GM12873 (cell line): ENCODE measurements at regions not wholly inside any gene's neighbourhood (a gene's known extent, or its start where the extent isn't known, plus 50 kb on each side); places are given as distances from the start of the nearest gene placed in this dataset.

ENCODE experiments used
- TF ChIP-seq, protein P1 (sequence below): IDR thresholded peaks from 2 replicates; pipeline ENCODE4 v1.5.1; 2012; ENCODE audit warnings: low read depth, mild to moderate bottlenecking, moderate library complexity, low read length, control low read depth; ENCODE audit not compliant: insufficient read depth; ENCODE audit errors: missing control alignments

DNA sequence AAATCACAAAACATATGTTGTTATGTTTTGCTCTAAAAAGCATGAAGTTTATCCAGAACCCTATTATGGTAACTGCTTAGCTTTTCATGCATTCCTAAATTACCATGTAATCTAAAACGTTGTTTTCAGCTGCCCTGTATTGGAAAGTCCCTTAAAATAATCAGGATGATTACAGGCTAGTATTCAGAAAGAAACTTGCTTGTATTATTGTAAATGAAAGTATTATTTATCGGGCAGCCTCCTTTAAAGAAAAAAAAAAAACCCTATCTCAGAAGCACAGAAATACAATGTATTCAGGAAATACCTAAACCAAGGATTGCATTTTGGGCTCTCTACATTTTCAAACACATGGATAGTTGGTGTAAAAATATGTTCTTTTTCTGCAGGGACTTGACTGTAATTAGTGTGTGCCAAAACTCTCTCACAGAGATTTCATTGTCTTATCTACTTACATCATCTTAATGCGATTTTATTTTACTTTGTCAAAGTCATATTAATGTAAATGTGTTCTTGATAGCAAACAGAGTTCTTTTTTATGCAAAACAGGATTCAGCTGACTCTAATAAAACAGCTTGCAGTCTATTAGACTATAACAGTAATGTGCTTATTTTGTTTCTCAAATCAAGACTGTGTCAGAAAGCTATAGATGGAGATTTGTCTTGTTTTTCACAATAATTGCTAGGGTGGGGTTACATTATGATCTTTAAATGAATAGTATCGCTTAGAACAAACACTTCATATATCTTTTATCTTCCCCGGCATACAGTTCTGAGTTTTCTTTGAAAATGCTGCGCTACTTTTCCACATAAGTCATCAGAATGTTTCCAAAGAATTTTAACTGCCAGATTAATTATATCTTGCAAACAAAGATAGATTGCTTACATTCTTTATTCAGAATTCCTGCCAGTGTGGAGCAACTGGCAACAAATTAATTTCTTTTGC is 65.3 kb upstream of the ARID5B start:
- TF ChIP-seq, protein P1, sequence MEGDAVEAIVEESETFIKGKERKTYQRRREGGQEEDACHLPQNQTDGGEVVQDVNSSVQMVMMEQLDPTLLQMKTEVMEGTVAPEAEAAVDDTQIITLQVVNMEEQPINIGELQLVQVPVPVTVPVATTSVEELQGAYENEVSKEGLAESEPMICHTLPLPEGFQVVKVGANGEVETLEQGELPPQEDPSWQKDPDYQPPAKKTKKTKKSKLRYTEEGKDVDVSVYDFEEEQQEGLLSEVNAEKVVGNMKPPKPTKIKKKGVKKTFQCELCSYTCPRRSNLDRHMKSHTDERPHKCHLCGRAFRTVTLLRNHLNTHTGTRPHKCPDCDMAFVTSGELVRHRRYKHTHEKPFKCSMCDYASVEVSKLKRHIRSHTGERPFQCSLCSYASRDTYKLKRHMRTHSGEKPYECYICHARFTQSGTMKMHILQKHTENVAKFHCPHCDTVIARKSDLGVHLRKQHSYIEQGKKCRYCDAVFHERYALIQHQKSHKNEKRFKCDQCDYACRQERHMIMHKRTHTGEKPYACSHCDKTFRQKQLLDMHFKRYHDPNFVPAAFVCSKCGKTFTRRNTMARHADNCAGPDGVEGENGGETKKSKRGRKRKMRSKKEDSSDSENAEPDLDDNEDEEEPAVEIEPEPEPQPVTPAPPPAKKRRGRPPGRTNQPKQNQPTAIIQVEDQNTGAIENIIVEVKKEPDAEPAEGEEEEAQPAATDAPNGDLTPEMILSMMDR, result no peak

- TF ChIP-seq, protein P1, result no peak
Measured at GRCh38 chr10:61836888-61837754, 64.4 kb upstream of the ARID5B start.

DNA sequence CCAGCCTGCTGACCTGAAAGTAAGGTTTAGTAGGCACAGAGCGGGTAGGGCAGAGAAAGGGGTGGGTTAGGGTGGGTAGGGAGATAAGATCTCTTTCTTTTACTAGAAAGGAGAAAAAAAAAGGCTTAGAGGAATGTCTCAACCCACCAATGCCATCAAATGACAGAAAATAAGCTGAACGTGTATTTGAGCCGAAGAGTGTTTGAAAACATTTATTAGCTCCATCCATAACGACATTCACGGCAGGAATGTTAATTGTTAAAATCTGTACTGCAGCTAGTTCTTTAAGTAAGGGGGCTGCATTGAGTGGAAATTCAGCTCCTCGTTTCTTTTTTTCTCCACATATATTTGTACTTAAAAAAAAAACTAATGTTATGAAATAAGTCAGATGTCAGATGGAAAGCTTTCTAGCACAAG is 63.7 kb upstream of the ARID5B start:
- TF ChIP-seq, protein P1, result no peak

DNA sequence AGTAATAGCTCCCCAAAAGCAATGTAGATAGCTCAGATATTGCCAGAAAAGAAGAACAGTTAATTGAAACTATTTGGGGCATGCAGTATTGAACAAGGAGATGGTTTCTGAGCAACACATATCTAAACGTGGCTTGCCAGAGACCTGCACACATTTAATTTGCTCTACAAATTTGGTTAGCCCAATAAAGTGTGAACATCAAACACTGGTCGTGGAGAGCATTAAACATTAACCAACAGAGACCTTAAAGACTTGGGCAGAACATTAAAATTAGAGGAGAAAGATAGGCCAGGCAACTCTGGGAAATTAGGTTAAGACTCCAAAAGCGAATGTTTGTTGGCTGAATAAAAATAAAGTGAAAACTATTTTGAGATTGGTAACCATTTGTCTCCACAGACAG is 61.6 kb upstream of the ARID5B start:
- TF ChIP-seq, protein P1, result no peak

GRCh38 chr10:61840403-61840802 is 61.1 kb upstream of the ARID5B start:
- TF ChIP-seq, protein P1, result no peak

DNA sequence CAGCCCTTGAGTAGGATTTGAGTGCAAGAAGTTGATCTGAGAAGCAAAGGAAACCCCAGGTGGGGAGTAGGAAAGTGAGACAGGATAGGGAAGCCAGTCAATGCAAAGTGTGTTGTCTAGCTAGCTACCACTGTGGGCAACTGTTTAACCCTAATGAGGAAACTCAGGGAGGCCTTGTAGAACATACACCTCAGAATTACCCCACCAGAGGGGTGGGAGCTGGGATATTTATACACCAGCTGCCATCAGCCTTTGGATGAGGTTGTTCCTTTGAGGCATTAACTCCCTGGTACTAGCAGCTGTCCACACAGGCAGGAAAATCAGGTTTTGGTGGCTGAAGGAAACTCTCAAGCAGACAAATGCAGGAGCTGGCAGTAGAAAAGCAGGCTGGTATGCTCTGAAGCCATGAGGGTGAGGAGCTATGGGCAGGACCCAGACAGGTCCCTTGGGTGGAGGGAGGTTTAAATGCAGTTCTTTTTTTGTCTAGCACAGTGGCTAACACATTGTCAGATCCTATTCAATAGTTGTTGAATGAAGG is 60.1 kb upstream of the ARID5B start:
- TF ChIP-seq, protein P1, result no peak

GRCh38 chr10:61842755-61843497 is 58.6 kb upstream of the ARID5B start:
- TF ChIP-seq, protein P1, result no peak
